CD4-positive, alpha-beta T cell treated with Interleukin-6 for 4 hours (primary cell): ENCODE measurements at regions not wholly inside any gene's neighbourhood (a gene's known extent, or its start where the extent isn't known, plus 50 kb on each side); places are given as distances from the start of the nearest gene placed in this dataset.

ENCODE experiments used
- DNase-seq: peaks from one replicate; pipeline ENCODE4 v3.0.0-alpha.2; 2020; ENCODE audit warnings: mixed read lengths

DNA sequence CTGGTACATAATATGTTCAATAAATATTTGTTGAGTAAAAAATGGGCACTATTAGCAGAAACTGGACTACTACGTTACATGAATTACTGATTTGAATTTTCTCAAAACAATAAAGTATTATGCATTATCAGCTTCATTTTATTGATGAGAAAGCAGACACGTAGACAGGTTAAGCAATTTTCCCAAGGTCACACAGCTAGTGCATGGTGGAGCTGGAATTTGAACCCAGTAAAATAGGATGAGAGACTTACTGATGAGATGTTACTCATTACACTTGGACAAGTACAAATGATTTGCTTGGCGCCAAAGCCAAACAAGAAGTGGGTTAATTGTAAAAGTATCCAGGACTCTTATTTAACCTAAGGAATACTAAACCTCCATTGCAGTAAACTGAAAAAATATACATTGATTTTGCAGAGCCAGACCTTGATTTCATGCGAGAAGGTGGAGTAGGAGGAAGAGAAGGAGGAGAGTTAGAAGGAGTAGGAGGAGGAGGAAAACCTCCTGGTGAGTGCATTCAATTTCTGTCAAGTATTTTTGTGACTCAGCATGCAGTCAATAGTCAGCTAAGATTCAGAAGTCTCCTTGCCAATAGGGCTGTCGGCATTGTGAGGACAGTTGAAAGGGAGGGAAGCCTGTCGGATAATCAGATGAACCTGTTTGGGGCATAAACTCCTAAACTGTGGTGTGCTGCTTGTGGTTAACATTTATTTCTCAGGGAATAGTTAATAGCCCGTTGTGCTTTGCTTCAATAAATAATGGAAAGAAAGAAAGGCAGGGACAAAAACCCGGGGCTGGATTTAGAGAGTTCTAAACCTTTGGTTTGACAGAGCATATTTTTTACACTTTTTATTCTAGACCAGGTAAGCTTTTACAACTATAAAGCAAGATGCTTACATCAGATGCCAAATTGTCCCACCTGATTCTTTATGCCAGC lies 77.0 kb upstream of the TACR1 start:
- no peak for DNase-seq

DNA sequence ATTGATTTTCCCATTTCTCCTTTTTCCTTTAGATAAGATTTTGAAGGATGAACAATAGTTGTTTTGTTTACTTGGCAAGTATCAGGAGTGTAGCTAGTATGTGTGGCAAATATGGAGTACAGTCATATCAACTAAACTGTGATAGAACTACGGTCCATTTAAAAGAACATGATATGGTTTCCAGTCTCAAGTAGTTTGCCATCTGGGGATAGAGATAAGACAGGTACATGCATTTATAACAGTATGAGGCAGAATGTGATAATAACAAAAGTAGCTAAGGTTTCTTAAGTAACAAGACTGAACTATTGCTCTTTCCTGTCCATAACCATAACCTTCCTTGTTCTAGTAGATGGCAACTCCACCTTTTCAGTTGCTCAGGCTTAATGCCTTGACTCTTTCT lies 75.6 kb upstream of the TACR1 start:
- no peak for DNase-seq

DNA sequence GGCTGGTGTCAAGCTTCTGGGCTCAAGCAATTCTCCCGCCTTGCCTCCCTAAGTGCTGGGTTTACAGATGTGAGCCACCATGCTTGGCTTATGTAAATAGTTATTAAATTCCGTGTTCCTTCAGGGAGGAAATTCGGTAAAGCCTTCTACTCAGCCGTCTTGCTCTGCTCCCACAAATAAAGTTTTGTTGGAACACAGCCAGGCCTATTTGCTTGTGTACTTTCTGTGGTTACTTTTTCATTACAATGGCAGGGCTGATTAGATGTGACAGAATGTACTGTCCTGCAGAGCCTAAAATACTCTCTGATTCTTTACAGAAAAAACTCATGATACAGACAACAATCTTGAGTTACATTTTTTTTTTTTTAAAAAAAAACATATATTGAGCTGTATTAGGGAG lies 68.8 kb upstream of the TACR1 start:
- DNase-seq = no peak

DNA sequence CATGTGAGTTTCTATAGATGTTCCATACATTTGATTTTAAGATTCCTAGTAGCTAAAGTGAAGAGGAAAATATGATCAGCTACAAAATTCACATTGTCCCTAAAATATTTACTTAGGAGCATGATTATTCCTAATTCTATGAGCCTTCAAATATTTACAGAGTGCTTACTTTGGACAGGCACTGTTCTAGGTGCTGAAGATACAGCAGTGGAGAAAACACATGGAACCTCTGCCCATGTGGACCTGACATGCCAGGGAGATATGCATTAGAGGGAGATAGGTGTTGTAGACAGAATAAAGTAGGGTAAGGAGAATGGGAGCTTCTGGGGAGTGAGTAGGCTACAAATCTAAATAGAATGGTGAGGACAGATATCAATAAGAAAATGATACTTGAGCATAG lies 62.6 kb upstream of the TACR1 start:
- no peak for DNase-seq

DNA sequence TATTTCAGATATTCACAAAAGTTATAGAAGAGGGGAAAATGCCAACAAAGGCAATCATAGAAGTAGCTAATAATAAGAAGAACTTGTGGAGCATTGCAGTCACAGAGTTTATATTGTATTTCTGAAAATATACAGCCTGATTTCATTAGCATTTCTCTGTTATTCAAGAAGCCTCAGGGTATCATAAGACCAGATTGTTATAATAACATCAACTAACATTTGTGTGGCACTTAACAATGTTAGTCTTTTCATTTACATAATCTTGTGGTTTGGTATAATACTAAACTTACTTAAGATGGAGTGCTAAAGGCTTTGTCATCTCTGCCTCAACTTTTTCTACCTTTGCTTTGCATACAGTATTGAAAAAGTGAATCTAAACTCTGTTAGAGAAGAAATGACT lies 61.6 kb upstream of the TACR1 start:
- DNase-seq = no peak

DNA sequence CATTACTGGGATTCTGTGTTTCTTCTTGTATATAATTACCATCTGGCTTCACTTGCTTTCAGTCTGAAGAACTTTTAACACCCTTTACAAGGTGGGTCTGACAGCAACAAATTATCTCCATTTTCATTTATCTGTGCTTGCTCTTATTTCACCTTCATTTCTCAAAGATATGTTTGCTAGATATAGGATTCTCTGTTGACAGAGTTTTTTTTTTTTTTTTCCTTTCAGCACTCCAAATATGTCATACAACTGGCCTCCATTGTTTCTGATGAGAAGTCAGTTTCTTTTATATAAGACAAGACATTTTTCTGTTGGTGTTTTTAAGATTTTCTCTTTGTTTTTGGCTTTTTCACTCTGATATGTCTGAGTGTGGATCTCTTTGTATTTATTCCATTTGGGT lies 59.3 kb upstream of the TACR1 start:
- DNase-seq = no peak

GRCh38 chr2:75256485-75256884 lies 57.2 kb upstream of the TACR1 start:
- DNase-seq = no peak

DNA sequence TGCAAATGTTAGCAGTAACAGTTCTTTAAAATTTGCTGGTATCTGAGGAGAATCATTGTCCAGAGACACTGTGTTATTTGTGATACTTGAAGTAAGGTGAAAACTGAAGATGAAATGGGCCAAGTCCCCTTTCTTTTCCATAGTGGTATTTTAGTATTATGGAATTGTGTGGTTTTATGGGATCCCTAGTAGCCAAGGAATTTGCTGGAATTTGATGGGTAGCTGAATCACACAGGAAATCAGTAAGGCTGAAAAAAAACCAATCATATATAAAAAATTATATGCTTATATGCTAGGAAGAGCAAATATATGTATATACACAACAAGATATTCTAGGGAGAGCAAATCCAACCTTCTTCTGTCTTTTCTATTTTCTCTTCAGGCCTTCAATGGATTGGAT lies 54.2 kb upstream of the TACR1 start:
- no peak for DNase-seq

DNA sequence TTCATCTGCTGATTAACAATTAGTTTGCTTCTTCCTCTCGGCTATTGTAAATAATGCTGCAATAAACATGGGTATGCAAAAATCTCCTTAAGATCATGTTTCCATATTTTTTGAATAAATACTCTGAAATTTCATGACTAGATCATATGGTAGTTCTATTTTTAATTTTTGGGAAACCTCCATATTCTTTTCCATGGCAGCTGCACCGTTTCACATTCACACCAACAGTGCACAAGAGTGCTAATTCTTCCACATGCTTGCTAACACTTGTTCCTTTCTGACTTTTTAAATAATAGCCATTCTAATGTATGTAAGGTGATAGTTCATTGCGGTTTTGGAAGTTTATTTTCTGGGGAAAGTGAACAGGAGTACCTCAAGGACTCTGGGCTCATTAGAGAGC lies 52.6 kb upstream of the TACR1 start:
- no peak for DNase-seq
